Small intestine (tissue), 7 donors: ENCODE measurements at regions not wholly inside any gene's neighbourhood (a gene's known extent, or its start where the extent isn't known, plus 50 kb on each side); places are given as distances from the start of the nearest gene placed in this dataset.

ENCODE experiments used
- DNase-seq, 2 donors: peaks; one replicate each; pipeline versions ENCODE4 v3.0.0 to v3.0.0-alpha.2; 2013
- FAIRE-seq: peaks from 2 replicates; lab custom pipeline; 2012; peaks lifted over from hg19 to GRCh38; lab: Jason Lieb, UNC
- H3K27ac ChIP-seq, 3 donors: one replicate each; pipeline ENCODE4 v1.5.1; 2013; ENCODE audit warnings: low read length in 2 of 3, mild to moderate bottlenecking in 2 of 3, control low read depth in 1 of 3, inconsistent platforms in 1 of 3, low read depth in 1 of 3, moderate library complexity in 1 of 3
- H3K27me3 ChIP-seq, 3 donors: one replicate each; pipeline ENCODE4 v1.6.1; 2013; ENCODE audit warnings: low read length in 3 of 3, inconsistent platforms in 1 of 3; ENCODE audit not compliant: control insufficient read depth in 3 of 3, insufficient read depth in 3 of 3
- H3K36me3 ChIP-seq, 3 donors: one replicate each; pipeline ENCODE4 v1.6.1; 2013; ENCODE audit warnings: low read length in 3 of 3, inconsistent platforms in 1 of 3, low read depth in 1 of 3, mild to moderate bottlenecking in 1 of 3, moderate library complexity in 1 of 3; ENCODE audit not compliant: control insufficient read depth in 3 of 3, insufficient read depth in 2 of 3
- H3K4me1 ChIP-seq, 3 donors: one replicate each; pipeline ENCODE4 v1.6.1; 2013; ENCODE audit warnings: low read length in 2 of 3, inconsistent platforms in 1 of 3, low read depth in 1 of 3, mild to moderate bottlenecking in 1 of 3, moderate library complexity in 1 of 3; ENCODE audit not compliant: control insufficient read depth in 3 of 3, insufficient read depth in 2 of 3
- H3K4me3 ChIP-seq, 3 donors: one replicate each; pipeline ENCODE4 v1.5.1; 2013; ENCODE audit warnings: low read length in 3 of 3, control low read depth in 1 of 3, inconsistent platforms in 1 of 3, low read depth in 1 of 3, mild to moderate bottlenecking in 1 of 3, moderate library complexity in 1 of 3
- H3K9me3 ChIP-seq, 2 donors: one replicate each; pipeline ENCODE4 v1.6.1; 2013; ENCODE audit warnings: low read depth in 1 of 2, low read length in 1 of 2; ENCODE audit not compliant: control insufficient read depth in 2 of 2, insufficient read depth in 1 of 2
- WGBS, 3 donors: extraction: QIAGEN DNeasy Blood & Tissue Kit; methylation state at CpG; one replicate each; pipeline ENCODE4 v1.1.7; 2013; 5-methylcytosine and 5-hydroxymethylcytosine counted together
- donor health status: healthy with polysubstance abuse.
- donor health status: control.
- donor health status: control.
- donor health status: Bipolar disorder and iron deficiency.
- donor health status: healthy.

DNA sequence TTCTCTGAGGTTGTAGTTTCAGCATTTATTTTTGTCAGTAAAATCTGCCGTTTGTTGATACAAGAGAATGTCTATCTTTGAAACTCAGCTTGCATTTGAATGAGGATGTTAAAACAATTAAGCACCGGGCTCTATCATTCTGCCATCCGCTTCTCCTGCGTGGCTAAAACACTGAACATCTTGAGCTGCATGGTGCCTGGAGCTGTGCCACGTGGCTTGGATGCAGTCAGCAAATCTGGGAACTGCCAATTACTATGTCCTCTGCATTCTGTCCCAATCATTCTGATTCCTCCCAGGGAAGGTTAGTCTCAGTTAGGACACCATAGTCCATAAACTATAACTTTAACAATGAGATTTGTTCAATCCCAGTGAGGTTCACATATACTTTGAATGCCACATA lies 598.4 kb downstream of the FBXO15 start:
- Histone ChIP-seq H3K27me3 (no peaks in the 10 kb centered on the region), H3K36me3 (no peaks in the 10 kb centered on the region), H3K27ac (no peak overlapping the region), H3K4me3 (no peak overlapping the region), H3K4me1 (no peaks in the 10 kb centered on the region), H3K9me3 (no peaks in the 10 kb centered on the region)
- no peak for DNase-seq
- 55 to 75% (median 60%) methylated on average over 5 of the region's 5 CpGs for WGBS, 3 donors
- no peak for FAIRE-seq

DNA sequence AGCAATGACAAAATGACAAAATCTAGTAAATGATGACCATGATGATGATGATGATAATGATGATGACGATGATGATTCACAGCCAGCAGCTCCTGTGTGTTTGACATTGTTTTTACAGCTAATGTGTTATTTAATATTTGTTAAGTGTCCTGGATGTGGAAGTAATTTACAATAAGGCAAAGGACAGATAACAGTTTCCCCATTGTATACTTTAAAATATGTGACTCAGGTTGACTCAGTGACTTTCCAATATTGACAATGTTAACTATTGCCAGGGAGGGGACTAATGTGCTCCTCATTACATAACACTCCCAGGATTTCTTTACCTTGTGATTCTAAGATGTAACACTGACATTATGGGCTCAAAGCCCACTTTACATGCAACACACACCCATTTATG lies 602.2 kb downstream of the FBXO15 start:
- H3K9me3 ChIP-seq: no peaks in the 10 kb centered on the region
- WGBS, 3 donors: 0 to 30% (median 3%) methylated on average over 1 of the region's 1 CpG
- no peaks in the 10 kb centered on the region for H3K36me3 ChIP-seq
- H3K27me3 ChIP-seq: no peaks in the 10 kb centered on the region
- no peak for FAIRE-seq
- H3K27ac ChIP-seq: no peak overlapping the region
- DNase-seq: no peak
- no peak overlapping the region for H3K4me3 ChIP-seq
- no peaks in the 10 kb centered on the region for H3K4me1 ChIP-seq

DNA sequence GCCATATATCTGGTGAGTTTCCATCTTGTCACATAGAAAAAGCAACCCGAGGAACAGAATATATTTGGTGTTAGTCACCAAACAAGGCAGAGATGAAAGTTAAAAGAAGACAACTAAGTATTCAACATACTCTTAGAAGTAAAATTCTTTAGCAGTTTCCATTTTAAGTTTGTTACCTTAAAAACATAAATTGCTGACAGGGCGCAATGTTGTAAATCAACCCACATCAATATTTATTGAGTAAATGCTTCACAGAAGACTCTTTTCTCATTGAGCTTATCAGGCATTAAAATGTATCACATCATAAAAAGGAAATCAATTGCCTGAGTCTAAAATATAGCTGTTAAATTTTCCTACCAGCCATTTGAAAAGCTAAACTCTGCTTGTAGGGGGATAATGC lies 603.0 kb downstream of the FBXO15 start:
- Histone ChIP-seq H3K27ac (no peak overlapping the region), H3K9me3 (no peaks in the 10 kb centered on the region), H3K36me3 (no peaks in the 10 kb centered on the region), H3K27me3 (no peaks in the 10 kb centered on the region), H3K4me3 (no peak overlapping the region), H3K4me1 (no peaks in the 10 kb centered on the region)
- DNase-seq: no peak
- FAIRE-seq: no peak
- 38 to 70% (median 55%) methylated on average over 2 of the region's 2 CpGs for WGBS, 3 donors

DNA sequence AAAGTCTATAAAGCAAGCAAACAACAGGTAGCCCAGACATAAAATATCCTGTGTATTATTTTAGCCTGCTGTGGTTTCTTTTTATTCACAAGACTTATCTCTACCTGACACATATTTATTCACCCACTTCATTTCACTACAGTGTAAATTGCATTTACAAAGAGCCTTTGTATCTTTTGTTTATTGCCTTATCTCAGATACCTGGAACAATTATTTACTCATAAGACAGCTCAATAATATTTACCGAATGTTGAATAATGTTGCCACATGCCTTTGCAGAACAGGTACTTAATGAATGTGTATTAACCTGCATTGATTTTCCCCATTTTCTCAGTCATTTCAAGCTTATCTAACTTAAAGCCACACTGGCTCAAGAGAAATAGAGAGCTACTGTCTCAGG lies 603.6 kb downstream of the FBXO15 start:
- Histone ChIP-seq H3K4me3 (no peak overlapping the region), H3K27ac (no peak overlapping the region), H3K36me3 (no peaks in the 10 kb centered on the region), H3K9me3 (no peaks in the 10 kb centered on the region), H3K4me1 (no peaks in the 10 kb centered on the region), H3K27me3 (no peaks in the 10 kb centered on the region)
- no peak for DNase-seq
- WGBS, 3 donors: 20 to 67% (median 41%) methylated on average over 1 of the region's 1 CpG
- no peak for FAIRE-seq

DNA sequence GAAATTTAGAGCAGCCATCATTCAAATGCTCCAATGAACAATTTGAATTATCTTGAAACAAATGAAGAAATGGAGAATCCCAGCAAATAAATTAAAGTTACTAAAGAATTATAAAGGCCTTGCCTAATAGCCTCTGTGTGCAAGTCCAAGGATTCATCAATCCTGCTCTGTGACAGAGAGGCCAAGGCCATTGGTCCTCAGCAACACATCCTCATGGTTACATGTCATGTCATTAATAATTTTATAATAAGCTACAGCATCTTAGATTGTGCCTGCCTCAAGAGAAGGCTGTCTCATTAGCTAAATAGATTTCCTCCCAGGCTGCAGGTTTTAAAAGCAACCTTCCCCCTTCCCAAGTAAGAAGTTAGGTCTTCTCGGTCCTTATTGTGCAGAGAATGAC lies 611.6 kb downstream of the FBXO15 start:
- FAIRE-seq: no peak
- WGBS, 3 donors: 46 to 96% (median 93%) methylated on average over 1 of the region's 1 CpG

DNA sequence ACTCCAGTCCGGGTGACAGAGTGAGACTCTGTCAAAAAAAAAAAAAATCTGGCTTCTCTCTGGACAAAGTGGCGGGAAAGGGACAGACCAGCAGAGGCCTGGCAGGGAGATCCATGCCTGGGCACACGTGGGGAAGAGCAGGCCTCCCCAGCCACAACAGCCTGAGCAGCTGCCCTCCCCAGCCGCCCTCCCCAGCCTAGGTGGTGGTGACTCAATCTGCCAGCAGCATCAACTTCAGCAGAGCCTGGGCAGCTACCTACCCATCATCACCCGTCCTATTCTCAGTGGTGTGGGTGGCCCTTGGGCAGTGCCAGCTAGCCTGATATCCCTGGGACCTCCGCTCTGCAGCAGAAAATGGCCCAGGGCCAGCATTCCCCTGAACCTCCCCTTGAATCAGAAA lies 612.4 kb downstream of the FBXO15 start:
- FAIRE-seq (no peak), DNase-seq (no peak)
- Histone ChIP-seq H3K27ac (no peak overlapping the region), H3K36me3 (no peaks in the 10 kb centered on the region), H3K27me3 (no peaks in the 10 kb centered on the region), H3K4me1 (no peaks in the 10 kb centered on the region), H3K4me3 (no peak overlapping the region), H3K9me3 (peaks cover 0 to 3% of the 10 kb centered on the region in 2 donors)
- WGBS, 3 donors: 67 to 84% (median 74%) methylated on average over 3 to 6 of the region's 6 CpGs

More for the DNA sequence above, 611.6 kb downstream of the FBXO15 start:
- no peaks in the 10 kb centered on the region for H3K9me3 ChIP-seq
- H3K4me3 ChIP-seq: no peak overlapping the region
- no peak overlapping the region for H3K27ac ChIP-seq
- no peaks in the 10 kb centered on the region for H3K4me1 ChIP-seq
- DNase-seq: no peak
- H3K36me3 ChIP-seq: no peaks in the 10 kb centered on the region
- no peaks in the 10 kb centered on the region for H3K27me3 ChIP-seq

DNA sequence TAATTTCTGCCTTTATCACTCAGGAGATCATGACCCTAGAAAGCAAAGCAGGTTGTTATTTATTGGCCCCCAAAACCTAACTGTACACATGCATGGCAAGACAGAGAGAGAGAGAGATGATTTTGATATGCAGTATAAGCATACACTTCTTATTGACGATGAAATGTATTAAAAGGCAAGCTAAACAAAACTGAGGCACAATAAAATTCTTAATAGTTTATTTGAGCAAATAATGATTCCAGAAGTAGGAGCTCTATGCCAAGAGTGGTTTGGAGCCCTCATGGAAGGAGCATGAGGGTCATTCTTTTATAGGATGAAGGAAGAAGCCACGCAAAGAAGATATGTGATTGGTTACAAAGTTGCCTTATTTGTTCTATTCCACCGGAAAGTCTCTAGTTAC lies 616.0 kb downstream of the FBXO15 start:
- H3K9me3 ChIP-seq: peaks cover 0 to 14% of the 10 kb centered on the region in 2 donors
- no peak overlapping the region for H3K4me3 ChIP-seq
- H3K27ac ChIP-seq: no peak overlapping the region
- WGBS, 3 donors: 89 to 98% (median 96%) methylated on average over 3 of the region's 3 CpGs
- H3K4me1 ChIP-seq: no peaks in the 10 kb centered on the region
- FAIRE-seq (no peak), DNase-seq (no peak)
- no peaks in the 10 kb centered on the region for H3K27me3 ChIP-seq
- no peaks in the 10 kb centered on the region for H3K36me3 ChIP-seq

DNA sequence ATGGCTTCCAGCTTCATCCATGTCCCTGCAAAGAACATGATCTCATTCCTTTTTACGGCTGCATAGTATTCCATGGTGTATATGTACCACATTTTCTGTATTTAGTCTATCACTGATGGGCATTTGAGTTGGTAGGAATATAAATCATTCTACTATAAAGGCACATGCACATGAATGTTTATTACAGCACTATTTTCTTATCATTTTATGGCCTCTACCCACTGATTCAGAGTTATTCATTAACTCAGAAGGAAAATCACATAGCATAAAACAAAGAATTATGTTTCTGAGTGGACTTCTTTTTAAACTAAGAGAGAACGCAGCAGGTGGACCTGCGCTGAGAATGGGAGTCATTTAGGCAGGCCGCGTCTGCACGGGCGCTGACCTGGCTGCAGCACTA lies 619.6 kb downstream of the FBXO15 start:
- Histone ChIP-seq H3K36me3 (no peaks in the 10 kb centered on the region), H3K27me3 (no peaks in the 10 kb centered on the region), H3K4me3 (no peak overlapping the region), H3K4me1 (no peaks in the 10 kb centered on the region), H3K9me3 (peaks cover 0 to 14% of the 10 kb centered on the region in 2 donors), H3K27ac (no peak overlapping the region)
- WGBS, 3 donors: 20 to 72% (median 40%) methylated on average over 7 of the region's 7 CpGs
- DNase-seq (peak; percentile 6 to 9), FAIRE-seq (no peak)

DNA sequence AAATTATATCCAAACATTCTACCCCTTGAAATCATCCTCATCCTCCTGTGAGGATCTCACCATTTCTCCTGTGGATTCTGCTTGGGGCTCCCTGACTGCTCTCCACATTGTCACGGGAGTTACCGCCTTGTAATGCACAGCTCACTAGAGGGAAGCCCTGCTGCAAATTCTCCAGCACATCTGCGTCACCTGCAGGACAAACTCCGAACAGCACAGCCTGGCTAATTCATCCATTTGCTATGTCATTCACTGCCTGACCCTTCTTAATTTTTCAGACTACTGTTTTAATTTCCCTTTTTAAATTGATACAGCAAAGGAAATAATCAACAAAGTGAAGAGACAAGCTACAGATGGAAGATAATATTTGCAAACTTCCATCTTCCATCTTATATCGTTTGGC lies 627.4 kb downstream of the FBXO15 start:
- no peaks in the 10 kb centered on the region for H3K4me1 ChIP-seq
- H3K27ac ChIP-seq: no peak overlapping the region
- H3K36me3 ChIP-seq: no peaks in the 10 kb centered on the region
- H3K4me3 ChIP-seq: no peak overlapping the region
- WGBS, 3 donors: 63 to 70% (median 65%) methylated on average over 5 of the region's 5 CpGs
- DNase-seq (no peak), FAIRE-seq (no peak)
- no peaks in the 10 kb centered on the region for H3K9me3 ChIP-seq
- H3K27me3 ChIP-seq: no peaks in the 10 kb centered on the region
